Stomach (tissue), 4 donors: ENCODE measurements at regions not wholly inside any gene's neighbourhood (a gene's known extent, or its start where the extent isn't known, plus 50 kb on each side); places are given as distances from the start of the nearest gene placed in this dataset.

Source experiments
- POLR2A ChIP-seq, 4 donors: fragments of 450-650 bp; IDR thresholded peaks; one replicate each; pipeline ENCODE4 v1.6.1; 2016; ENCODE audit warnings: antibody characterized with exemption in 4 of 4, control low read depth in 2 of 4, mild to moderate bottlenecking in 1 of 4, moderate library complexity in 1 of 4
- POLR2AphosphoS5 ChIP-seq, 3 donors: sonication (generic); formaldehyde crosslinking; IDR thresholded peaks; one replicate each; pipeline ENCODE4 v1.6.1; 2016; ENCODE audit warnings: antibody characterized with exemption in 3 of 3
- TF ChIP-seq, protein P1 (sequence below), 7 experiments: fragments of 450-650 bp in 4 of 7; fragments of 200-600 bp in 3 of 7; sonication (generic) in 3 of 7; IDR thresholded peaks; one replicate each; pipeline ENCODE4 v1.5.1; 2016 to 2019; ENCODE audit warnings: antibody characterized with exemption in 7 of 7, control low read depth in 2 of 7, mild to moderate bottlenecking in 1 of 7

DNA sequence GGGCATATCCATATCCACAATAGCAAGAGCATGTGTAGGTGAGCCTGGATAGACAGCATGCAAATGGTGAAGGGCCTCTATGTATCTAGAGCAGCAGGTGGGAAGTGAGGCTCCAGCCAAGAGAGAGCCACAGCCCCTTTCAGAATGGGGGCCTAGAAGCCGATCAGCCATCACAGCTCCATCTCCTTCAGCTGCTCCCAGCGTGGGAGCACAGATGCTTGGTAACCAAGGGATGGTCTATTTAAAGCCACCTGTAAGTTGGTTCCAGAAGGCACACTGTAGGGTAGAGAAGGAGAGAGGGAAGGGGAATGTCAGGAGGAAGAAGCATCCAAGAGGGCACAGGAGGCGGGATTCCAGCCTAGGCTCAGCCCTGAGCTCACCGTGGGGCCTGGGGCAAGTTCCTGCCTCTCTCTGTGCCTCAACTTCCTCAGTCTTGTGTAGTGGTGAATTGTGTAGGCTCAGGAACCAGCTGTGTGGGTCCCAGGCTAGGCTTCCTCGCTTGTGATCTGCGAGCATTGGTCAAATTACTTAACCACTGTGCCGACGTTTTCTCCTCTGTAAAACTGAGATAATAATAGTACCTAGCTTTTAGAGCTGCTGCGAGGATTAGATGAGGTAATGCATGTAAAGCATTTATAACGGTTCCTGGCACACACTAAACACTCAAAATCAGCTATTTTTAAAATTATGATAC lies 122.9 kb upstream of the NAV2 start:
- TF ChIP-seq, protein P1, sequence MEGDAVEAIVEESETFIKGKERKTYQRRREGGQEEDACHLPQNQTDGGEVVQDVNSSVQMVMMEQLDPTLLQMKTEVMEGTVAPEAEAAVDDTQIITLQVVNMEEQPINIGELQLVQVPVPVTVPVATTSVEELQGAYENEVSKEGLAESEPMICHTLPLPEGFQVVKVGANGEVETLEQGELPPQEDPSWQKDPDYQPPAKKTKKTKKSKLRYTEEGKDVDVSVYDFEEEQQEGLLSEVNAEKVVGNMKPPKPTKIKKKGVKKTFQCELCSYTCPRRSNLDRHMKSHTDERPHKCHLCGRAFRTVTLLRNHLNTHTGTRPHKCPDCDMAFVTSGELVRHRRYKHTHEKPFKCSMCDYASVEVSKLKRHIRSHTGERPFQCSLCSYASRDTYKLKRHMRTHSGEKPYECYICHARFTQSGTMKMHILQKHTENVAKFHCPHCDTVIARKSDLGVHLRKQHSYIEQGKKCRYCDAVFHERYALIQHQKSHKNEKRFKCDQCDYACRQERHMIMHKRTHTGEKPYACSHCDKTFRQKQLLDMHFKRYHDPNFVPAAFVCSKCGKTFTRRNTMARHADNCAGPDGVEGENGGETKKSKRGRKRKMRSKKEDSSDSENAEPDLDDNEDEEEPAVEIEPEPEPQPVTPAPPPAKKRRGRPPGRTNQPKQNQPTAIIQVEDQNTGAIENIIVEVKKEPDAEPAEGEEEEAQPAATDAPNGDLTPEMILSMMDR (IDR thresholded peaks at IDR 0.05), result no peak
- TF ChIP-seq POLR2A (IDR thresholded peaks at IDR 0.05) (no peak), POLR2AphosphoS5 (IDR thresholded peaks at IDR 0.05) (no peak)
